Esophagus muscularis mucosa (tissue), 4 donors: ENCODE measurements at regions not wholly inside any gene's neighbourhood (a gene's known extent, or its start where the extent isn't known, plus 50 kb on each side); places are given as distances from the start of the nearest gene placed in this dataset.

ENCODE experiments used
- CTCF ChIP-seq, 3 experiments: fragments of 200-600 bp in 2 of 3; fragments of 450-650 bp in 1 of 3; sonication (generic) in 2 of 3; IDR thresholded peaks; one replicate each; pipeline ENCODE4 v1.5.1; 2017 to 2019; ENCODE audit warnings: antibody characterized with exemption in 3 of 3, mild to moderate bottlenecking in 2 of 3, moderate library complexity in 1 of 3
- EP300 ChIP-seq: sonication (generic); formaldehyde crosslinking; IDR thresholded peaks from one replicate; pipeline ENCODE4 v1.6.1; 2017; ENCODE audit warnings: antibody characterized with exemption
- POLR2A ChIP-seq: fragments of 450-650 bp; IDR thresholded peaks from one replicate; pipeline ENCODE4 v1.6.1; 2017; ENCODE audit warnings: antibody characterized with exemption, moderate library complexity, mild to moderate bottlenecking, low read depth
- POLR2AphosphoS5 ChIP-seq, 2 donors: sonication (generic); formaldehyde crosslinking; IDR thresholded peaks; one replicate each; pipeline ENCODE4 v1.6.1; 2017; ENCODE audit warnings: antibody characterized with exemption in 2 of 2

- TF ChIP-seq CTCF (IDR thresholded peaks at IDR 0.05) (no peak), POLR2AphosphoS5 (IDR thresholded peaks at IDR 0.05) (no peak), POLR2A (no peak), EP300 (no peak)
Observed at GRCh38 chr5:159844267-159845121, 71.8 kb upstream of the ADRA1B start.
